Retinal pigment epithelial cell (primary cell): ENCODE measurements at regions not wholly inside any gene's neighbourhood (a gene's known extent, or its start where the extent isn't known, plus 50 kb on each side); places are given as distances from the start of the nearest gene placed in this dataset.

Experiments
- DNase-seq: peaks from one replicate; pipeline ENCODE4 v3.0.0-alpha.2; 2010; ENCODE audit warnings: low read depth
- H3K4me3 ChIP-seq: 2 replicates; pipeline ENCODE4 v1.5.1; 2011; ENCODE audit warnings: mild to moderate bottlenecking, low read length, control low read depth, moderate library complexity
- CTCF ChIP-seq: conservative IDR thresholded peaks from 2 replicates; pipeline ENCODE4 v1.5.1; 2011; ENCODE audit warnings: low read depth, low read length, control low read depth, inconsistent platforms

- no peak for DNase-seq
- H3K4me3 ChIP-seq, result no peak overlapping the region
- TF ChIP-seq CTCF, result no peak
Observed at GRCh38 chr22:49040754-49041467, 786.8 kb downstream of the BRD1 start.

- H3K4me3 ChIP-seq, result no peak overlapping the region
- DNase-seq, result no peak
- TF ChIP-seq CTCF, result no peak
Observed at GRCh38 chr22:49040111-49040510, 787.6 kb downstream of the BRD1 start.

GRCh38 chr22:49039625-49040024 is 788.0 kb downstream of the BRD1 start:
- no peak for DNase-seq
- no peak for TF ChIP-seq CTCF
- H3K4me3 ChIP-seq, result no peak overlapping the region

- no peak overlapping the region for H3K4me3 ChIP-seq
- TF ChIP-seq CTCF, result no peak
- DNase-seq, result no peak
Observed at GRCh38 chr22:49037701-49038245, 789.9 kb downstream of the BRD1 start.

GRCh38 chr22:49036513-49036912 is 791.2 kb downstream of the BRD1 start:
- H3K4me3 ChIP-seq, result no peak overlapping the region
- DNase-seq, result no peak
- no peak for TF ChIP-seq CTCF

- TF ChIP-seq CTCF, result no peak
- no peak overlapping the region for H3K4me3 ChIP-seq
Observed at GRCh38 chr22:49035818-49036457, 791.7 kb downstream of the BRD1 start.

More at GRCh38 chr22:49035818-49036457, 791.7 kb downstream of the BRD1 start:
- DNase-seq, result no peak
